ENCODE measurements at regions not wholly inside any gene's neighbourhood (a gene's known extent, or its start where the extent isn't known, plus 50 kb on each side); places are given as distances from the start of the nearest gene placed in this dataset.

DNA sequence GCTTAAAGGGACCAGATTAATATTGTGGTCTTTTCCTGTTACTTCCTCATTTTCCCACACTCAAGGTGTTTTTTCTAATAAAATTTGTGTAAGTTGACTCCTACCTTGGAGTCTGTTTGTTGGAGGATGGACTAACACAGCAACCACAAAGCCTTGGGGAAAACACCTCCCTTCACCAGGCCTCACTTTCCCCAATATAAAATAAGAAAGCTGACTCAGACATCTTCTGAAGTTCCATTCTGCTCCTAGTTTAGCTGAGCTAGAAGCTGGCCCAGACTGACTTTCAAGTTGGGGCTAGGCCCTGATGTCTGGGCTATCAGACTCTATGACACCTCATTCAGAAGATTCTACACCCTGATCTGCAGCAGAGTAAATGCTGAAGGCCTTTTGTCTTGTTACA, 73.0 kb upstream of the ADRB1 start:
- no peak for TF ChIP-seq BHLHE40 (IDR thresholded peaks at IDR 0.05; ENCODE audit: borderline replicate concordance)
- TF ChIP-seq TARDBP (IDR thresholded peaks at IDR 0.05), result no peak
- TF ChIP-seq NFRKB (IDR thresholded peaks at IDR 0.05), result no peak
- TF ChIP-seq ZNF384 (IDR thresholded peaks at IDR 0.05), result no peak
- no peak for TF ChIP-seq SP1 (IDR thresholded peaks at IDR 0.05)
- TF ChIP-seq LEF1 (IDR thresholded peaks at IDR 0.05; ENCODE audit: borderline replicate concordance), result no peak
- TF ChIP-seq SUZ12 (IDR thresholded peaks at IDR 0.05), result no peak
- no peak for TF ChIP-seq HDGF (IDR thresholded peaks at IDR 0.05; ENCODE audit: borderline replicate concordance)
